Stimulated activated naive CD4-positive, alpha-beta T cell (primary cell): ENCODE measurements at regions not wholly inside any gene's neighbourhood (a gene's known extent, or its start where the extent isn't known, plus 50 kb on each side); places are given as distances from the start of the nearest gene placed in this dataset.
"Not testable (repeated sequence)": the region's sequence is repeated elsewhere in the genome, so short reads cannot be mapped to it uniquely, and the experiment has no call there.

Source experiments
- DNase-seq, 6 experiments: peaks; one replicate each; lab custom pipeline; 2025; lab: John Stamatoyannopoulos, UW

GRCh38 chr15:25248583-25249235 is 190.1 kb downstream of the UBE3A start:
- DNase-seq: no peak

- no peak for DNase-seq
Measured at GRCh38 chr15:25249236-25250010, 189.4 kb downstream of the UBE3A start.

- DNase-seq: no peak
Measured at GRCh38 chr15:25250011-25250596, 188.7 kb downstream of the UBE3A start.

GRCh38 chr15:25250906-25251622 is 187.8 kb downstream of the UBE3A start:
- DNase-seq: no peak

GRCh38 chr15:25251700-25252390 is 187.0 kb downstream of the UBE3A start:
- DNase-seq: no peak

- not testable (repeated sequence) for DNase-seq
Measured at GRCh38 chr15:25253048-25253973, 185.5 kb downstream of the UBE3A start.

GRCh38 chr15:25268166-25268565 is 170.7 kb downstream of the UBE3A start:
- no peak for DNase-seq
